Chondrocyte (in vitro differentiated cells): ENCODE measurements at regions not wholly inside any gene's neighbourhood (a gene's known extent, or its start where the extent isn't known, plus 50 kb on each side); places are given as distances from the start of the nearest gene placed in this dataset.
A peak's percentile ranks its signal among the peaks of the same experiment; 100 is the strongest.

ENCODE experiments used
- DNase-seq: peaks from one replicate; pipeline ENCODE4 v3.0.0; 2021; ENCODE audit warnings: mixed read lengths, low spot score
- H3K27ac Mint-ChIP-seq: one replicate; pipeline ENCODE4 v1.8.0; 2021; ENCODE audit warnings: mild to moderate bottlenecking, moderate library complexity, mixed read lengths; ENCODE audit not compliant: unreplicated experiment
- H3K27me3 Mint-ChIP-seq: 2 replicates; pipeline ENCODE4 v1.8.0; 2021; ENCODE audit warnings: low read depth, mixed read lengths
- H3K36me3 Mint-ChIP-seq: 2 replicates; pipeline ENCODE4 v1.8.0; 2021; ENCODE audit warnings: low read depth, mixed read lengths
- H3K4me1 Mint-ChIP-seq: 2 replicates; pipeline ENCODE4 v1.8.0; 2021; ENCODE audit warnings: low read depth, mild to moderate bottlenecking, mixed read lengths
- H3K4me3 Mint-ChIP-seq: one replicate; pipeline ENCODE4 v1.8.0; 2021; ENCODE audit warnings: mild to moderate bottlenecking, moderate library complexity, mixed read lengths; ENCODE audit not compliant: unreplicated experiment
- H3K9me3 Mint-ChIP-seq: 2 replicates; pipeline ENCODE4 v1.8.0; 2021; ENCODE audit warnings: low read depth, mixed read lengths
- TF ChIP-seq, protein P1 (sequence below): fragments of 200-600 bp; sonication (generic); IDR thresholded peaks from 2 replicates; pipeline ENCODE4 v1.5.0; 2021; ENCODE audit warnings: antibody characterized with exemption, mild to moderate bottlenecking, moderate library complexity

DNA sequence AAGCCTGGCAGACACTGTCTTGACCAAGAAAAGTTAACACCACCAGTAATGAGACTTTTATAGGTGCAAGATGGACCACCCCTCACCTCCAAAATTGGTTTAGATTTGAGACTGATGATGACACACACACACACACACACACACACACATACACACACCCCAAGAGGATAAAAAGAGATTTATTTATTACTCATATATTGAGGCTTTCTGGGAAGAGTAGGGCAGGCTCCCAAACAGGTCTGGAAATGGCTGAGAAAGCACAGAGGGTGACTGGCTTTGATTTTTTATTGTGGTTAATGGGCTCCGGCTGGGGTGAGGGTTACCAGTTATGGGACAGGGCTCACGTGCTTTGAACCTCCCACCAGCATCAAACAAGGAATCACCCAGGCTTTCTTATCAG is 54.2 kb upstream of the ADAM23 start:
- H3K27me3 Mint-ChIP-seq = no peaks in the 10 kb centered on the region
- no peak overlapping the region for H3K4me3 Mint-ChIP-seq
- no peak overlapping the region for H3K27ac Mint-ChIP-seq
- DNase-seq = no peak
- TF ChIP-seq, protein P1, sequence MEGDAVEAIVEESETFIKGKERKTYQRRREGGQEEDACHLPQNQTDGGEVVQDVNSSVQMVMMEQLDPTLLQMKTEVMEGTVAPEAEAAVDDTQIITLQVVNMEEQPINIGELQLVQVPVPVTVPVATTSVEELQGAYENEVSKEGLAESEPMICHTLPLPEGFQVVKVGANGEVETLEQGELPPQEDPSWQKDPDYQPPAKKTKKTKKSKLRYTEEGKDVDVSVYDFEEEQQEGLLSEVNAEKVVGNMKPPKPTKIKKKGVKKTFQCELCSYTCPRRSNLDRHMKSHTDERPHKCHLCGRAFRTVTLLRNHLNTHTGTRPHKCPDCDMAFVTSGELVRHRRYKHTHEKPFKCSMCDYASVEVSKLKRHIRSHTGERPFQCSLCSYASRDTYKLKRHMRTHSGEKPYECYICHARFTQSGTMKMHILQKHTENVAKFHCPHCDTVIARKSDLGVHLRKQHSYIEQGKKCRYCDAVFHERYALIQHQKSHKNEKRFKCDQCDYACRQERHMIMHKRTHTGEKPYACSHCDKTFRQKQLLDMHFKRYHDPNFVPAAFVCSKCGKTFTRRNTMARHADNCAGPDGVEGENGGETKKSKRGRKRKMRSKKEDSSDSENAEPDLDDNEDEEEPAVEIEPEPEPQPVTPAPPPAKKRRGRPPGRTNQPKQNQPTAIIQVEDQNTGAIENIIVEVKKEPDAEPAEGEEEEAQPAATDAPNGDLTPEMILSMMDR = no peak
- H3K36me3 Mint-ChIP-seq = peaks cover 3% of the 10 kb centered on the region
- peaks cover 15% of the 10 kb centered on the region for H3K9me3 Mint-ChIP-seq
- H3K4me1 Mint-ChIP-seq = no peaks in the 10 kb centered on the region

DNA sequence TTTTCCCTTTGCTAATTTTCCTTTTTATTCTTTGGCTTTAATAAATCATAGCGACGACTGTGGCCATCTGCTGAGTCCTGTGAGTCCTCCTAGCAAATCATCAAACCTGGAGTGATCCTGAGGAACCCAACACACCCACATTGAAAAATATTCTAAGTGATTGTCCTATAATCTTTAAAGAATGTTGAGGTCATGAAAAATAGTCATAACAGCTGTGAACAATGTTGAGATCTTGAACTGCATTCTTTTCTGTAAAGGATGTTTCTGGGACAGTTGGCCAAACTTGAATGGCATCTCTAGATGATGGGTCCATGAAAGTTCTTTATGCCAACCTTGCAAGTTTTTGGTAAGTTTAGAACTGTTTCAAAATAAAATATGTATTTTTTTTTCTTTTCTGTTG is 53.2 kb upstream of the ADAM23 start:
- Mint-ChIP-seq H3K27ac (no peak overlapping the region), H3K9me3 (peaks cover 13% of the 10 kb centered on the region), H3K27me3 (no peaks in the 10 kb centered on the region), H3K4me1 (no peaks in the 10 kb centered on the region), H3K4me3 (no peak overlapping the region), H3K36me3 (peaks cover 5% of the 10 kb centered on the region)
- no peak for DNase-seq
- TF ChIP-seq, protein P1 = no peak

DNA sequence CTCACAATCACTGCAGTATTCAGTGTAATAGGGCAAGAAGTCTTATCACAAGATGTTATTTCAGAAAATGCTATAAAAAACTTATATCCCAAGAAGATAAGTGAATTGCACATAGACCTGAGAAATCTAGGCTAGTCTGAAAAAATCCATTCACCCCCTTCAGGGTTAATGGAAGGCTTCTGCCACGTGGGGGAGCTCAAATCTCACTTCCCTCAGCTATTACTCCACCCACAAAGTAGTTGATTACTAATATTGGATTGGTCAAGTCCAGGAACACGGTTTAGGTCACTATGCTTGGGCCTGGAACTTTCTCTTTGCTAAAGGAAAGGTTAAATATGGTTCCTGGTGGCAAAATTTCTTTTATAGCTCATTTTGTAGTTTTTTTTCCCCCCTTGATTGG is 51.2 kb upstream of the ADAM23 start:
- Mint-ChIP-seq H3K4me1 (no peaks in the 10 kb centered on the region), H3K27ac (no peak overlapping the region), H3K27me3 (no peaks in the 10 kb centered on the region), H3K9me3 (peaks cover 10% of the 10 kb centered on the region), H3K4me3 (no peak overlapping the region), H3K36me3 (peaks cover 5% of the 10 kb centered on the region)
- DNase-seq = no peak
- TF ChIP-seq, protein P1 = peak; percentile 82
